NCI-H2196 (cell line): ENCODE measurements at regions not wholly inside any gene's neighbourhood (a gene's known extent, or its start where the extent isn't known, plus 50 kb on each side); places are given as distances from the start of the nearest gene placed in this dataset.

Source experiments
- DNase-seq: peaks from one replicate; lab custom pipeline; 2025; ENCODE audit not compliant: unreplicated experiment; lab: John Stamatoyannopoulos, UW

DNA sequence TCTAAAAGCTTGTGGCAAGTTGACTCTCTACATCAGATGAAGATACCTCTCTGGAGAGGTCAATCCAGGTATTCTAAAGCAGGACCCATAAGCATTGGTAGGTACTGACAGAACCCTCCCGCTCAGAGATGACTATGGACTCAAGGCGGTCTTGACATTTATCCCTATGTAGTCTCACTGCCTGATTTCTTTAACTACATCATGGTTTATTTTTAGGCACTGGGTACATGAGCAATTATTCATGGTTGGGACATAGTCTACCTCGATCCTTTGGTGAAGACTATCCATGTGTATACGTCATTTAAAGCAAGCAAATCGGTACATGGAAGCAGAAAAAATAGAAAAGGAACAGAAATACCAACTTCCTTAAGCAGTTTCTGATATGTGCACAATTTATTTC is 136.2 kb upstream of the TAB2 start:
- DNase-seq: no peak

DNA sequence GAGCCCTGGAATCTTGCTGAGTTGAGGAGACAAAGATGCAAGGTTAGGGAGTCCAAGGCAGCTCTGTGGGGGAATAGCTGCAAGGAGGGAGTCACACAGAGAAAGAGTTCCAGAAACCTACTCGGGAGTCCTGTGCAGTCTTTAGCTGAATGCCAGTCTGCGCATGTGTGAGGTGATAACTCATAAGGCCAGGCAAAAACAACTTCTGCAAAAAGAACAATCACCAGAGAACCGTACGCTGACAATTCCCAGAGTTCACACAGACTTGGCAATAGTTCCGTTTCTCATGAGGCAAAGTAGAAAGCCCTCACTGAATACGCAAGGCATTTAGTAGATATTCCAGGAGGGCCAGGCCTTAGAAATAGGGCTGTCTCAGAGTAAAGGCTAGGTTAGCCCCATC is 135.2 kb upstream of the TAB2 start:
- DNase-seq: no peak

DNA sequence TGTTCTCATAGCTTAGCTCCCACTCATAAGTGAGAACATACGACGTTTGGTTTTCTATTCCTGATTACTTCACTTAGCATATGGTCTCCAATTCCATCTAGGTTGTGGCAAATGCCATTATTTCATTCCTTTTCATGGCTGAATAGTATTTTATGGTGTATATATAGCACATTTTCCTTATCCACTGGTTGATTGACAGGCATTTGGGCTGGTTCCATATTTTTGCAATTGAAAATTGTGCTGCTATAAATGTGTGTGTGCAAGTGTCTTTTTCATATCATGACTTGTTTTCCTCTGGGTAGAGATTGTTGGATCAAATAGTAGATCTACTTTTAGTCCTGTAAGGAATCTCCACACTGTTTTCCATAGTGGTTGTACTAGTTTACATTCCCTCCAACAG is 133.0 kb upstream of the TAB2 start:
- DNase-seq: no peak

DNA sequence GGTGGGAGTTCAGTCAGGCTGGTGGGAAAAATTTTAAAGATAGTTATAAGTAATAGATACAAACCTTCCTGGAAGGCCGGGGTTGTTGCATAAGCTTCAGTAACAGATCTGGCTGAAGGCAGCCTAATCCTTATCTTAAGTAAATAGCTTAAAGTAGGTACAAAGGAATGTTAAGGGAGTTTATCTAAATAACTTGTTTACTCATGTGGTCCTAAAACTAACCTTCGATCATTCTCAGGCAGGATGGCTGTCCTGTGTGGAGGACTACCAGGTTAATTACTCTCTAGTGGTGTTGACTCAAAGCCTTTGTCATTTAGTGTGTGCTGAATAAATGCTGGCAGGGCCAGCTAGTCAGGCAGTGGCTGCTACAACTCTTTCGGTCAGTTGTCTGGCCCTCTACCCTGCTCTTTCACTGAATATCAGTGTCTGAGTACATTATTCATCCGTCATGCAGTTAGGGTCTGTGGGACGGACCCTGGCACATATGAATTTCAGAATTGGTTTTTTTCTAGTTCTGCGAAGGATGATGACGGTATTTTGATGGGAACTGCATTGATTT is 131.6 kb upstream of the TAB2 start:
- DNase-seq: no peak

DNA sequence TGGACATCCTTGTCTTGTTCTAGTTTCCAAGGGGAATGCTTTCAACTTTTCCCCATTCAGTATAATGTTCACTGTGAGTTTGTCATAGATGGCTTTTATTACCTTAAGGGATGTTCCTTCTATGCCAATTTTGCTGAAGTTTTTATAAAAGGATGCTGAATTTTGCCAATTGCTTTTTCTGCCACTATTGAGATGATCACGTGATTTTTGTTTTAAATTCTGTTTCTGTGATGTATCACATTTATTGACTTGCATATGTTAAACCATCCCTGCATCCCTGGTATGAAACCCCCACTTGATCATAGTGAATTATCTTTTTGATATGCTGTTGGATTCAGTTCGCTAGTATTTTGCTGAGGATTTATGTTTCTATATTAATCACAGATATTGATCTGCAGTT is 130.6 kb upstream of the TAB2 start:
- no peak for DNase-seq

DNA sequence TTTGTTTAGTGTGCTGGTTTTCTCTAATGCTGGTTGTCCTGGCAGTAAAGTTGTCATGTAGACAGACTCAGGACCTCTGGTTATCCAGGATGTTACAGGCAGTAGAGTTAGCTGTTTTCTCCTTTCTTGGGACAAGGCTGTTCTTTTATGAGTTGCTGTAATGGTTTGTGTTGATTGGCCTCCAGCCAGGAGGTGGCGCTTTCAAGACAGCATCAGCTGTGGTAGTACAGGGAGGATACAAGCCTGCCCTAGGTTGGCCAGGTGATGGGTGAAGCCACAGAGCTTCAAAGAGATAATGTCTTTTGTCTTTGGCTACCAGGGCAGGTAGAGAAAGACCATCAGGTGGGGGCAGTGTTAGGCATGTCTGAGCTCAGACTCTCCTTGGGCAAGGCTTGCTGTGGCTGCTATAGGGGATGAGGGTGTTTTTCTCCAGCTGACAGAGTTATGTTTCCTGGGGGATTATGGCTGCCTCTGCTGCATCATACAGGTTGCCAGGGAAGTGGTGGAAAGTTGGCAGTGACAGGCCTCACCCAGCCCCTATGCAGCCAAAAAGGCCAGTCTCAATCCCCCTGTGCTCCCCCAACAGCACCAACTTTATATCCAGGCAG is 127.2 kb upstream of the TAB2 start:
- no peak for DNase-seq

DNA sequence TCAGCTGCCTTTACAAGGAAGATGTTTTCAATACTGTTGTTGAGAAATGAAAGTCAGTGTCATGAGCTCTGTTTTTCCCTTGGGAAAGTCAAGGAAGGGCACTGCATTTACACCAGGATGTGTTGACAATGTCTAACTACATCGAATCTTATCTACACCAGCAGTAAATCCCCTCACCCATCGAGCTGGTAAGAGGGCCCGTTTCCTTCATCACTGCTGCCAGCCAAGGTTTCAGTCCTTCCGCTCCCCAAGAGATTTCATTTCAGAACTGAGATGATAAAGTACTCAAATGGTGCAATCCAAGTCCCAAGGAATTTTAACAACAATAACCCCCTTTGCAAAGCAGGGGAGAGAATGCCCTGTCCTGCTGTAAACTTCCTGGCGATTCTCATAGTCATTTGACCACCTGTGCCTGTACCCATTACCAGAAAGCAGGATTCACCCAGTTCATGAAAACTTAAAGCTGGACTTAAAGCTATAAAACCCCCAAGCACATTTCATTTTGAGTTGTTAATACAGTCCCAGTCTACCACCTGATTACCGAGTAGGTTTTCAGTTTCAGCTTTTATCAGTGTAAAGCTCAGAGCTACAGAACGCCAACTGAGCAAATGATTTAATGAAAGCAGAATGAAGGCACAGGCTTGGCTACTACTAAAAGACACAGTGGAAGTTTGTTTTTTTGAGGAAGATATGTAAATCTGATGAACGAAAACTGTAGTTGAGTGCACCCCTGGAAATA is 122.5 kb upstream of the TAB2 start:
- DNase-seq: no peak

DNA sequence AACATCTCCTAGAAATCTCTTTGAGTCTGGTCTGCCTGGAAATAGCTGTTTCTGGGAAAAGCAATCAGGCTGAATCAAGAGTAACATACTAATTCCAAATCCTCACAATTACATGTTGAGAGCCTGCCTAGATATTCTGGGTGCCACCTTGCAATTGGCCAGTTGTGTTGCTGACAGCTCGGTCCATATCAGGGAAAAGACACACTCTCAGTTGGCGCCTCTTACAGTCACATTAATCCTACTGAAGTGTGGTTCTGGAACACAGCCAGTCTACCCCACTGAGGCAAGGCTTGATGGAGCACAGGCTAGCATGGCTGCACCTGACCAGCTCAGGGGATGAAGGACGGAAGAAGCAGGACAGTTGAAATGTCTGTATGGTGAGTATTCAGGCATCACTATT is 121.4 kb upstream of the TAB2 start:
- DNase-seq: no peak

DNA sequence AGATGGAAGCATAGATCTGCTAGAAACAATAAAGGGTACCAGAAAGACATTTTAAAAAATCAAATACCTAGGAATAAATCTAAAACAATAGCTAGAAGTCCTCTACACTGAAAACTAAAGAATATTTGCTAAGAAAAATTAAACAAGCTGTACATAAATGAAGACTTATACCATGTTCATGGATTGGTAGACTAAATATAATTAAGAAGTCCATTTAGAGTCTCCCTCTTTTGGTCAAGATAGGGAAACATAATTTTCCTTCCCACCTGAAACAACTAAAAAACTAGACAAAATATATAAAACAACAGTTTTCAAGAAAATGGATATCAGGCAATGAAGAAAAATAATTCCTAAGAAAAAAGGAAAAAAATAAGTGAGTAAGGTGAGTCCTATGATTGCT is 120.0 kb upstream of the TAB2 start:
- no peak for DNase-seq

DNA sequence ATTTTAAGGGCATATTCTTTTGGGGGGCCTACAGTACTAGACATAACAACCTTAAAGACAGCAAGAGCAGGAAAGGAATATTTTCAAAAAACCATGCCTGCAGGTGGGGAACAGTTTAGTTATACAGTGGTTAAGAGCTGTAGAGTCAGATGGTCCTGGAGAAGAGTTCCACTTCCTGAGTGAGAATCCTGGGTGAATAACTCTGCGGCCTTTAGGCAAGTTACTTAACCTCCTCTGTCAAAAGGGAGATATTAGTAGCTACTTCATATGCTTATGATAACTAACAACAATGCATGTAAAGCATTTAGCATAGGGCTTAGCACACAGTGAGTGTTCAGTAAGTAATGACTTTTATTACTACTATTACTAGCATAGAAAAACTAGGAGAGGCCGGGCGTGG is 119.2 kb upstream of the TAB2 start:
- no peak for DNase-seq

DNA sequence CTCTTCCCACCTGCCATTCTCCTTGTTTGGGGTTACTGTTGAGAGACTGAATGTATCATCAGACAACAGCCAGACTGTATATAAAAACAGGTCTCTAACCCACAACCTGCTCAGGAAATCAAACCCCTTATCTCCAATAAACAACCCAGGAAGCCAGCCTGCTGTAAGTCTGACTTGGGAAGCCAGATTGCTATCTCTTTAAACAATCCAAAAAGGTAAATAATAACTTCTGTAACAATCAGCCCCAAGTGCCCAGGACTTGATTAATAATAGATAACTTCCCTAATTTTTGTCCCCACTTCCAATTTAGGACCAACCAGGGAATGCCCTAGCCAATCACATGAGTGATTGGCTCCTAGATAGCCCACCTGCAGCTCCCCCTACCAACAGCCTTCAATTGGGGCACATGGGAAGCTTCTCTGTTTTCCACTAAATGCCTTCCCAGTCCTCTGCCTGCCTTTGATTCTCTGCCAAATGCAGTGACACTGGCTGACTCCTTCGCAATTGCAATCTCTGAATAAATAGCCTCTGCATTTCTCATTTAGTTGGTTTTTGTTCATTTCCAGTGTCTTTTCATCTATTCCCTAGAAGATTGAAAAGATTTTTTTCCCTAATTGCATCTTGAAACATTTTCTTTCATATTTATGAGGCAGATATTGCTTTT is 117.1 kb upstream of the TAB2 start:
- no peak for DNase-seq

DNA sequence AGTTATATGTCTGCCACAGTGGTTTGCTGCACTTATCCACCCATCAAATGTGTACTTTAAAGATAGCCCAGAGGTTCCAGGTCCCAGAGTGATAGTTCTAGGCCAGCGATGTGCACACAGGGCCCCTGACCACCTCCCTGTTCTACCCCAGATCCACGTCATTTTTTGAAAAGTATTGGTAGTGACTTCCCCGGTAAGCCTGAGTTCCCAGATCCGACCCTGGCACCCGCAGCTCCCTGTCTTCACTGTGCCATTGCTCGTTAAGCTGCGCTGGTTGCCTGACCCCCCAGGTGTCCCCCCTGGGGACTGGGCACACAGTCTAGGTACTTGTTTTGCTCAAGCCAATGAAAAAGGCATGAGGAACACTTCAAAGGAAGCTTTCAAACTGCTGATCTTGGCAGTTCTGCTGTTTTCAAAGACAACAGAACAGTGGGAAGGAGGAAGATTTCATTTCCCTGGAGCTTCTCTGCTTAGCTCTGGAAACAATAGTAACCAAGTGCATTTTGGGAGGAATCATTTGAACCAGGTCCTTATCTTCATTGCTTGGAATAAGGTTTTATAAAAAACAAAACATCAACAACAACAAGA is 116.3 kb upstream of the TAB2 start:
- no peak for DNase-seq

DNA sequence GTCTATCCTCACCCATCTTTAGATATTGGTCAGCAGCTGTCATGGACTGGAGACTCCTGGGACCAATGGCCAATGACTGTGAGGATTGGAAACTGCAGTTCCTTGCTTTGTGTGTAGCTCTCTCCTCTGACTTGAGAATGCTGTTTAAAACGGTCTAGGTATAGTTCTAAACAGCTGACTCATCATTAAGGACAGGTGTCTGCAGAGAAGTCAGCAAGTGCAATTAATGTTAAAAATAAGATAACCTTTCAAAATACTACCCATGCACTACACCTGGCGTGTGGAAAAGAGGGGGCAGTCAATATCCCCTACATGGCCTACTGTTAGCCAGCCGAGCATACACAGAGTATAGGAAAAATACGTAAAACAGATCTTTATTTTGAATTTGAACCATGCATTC is 115.4 kb upstream of the TAB2 start:
- no peak for DNase-seq

DNA sequence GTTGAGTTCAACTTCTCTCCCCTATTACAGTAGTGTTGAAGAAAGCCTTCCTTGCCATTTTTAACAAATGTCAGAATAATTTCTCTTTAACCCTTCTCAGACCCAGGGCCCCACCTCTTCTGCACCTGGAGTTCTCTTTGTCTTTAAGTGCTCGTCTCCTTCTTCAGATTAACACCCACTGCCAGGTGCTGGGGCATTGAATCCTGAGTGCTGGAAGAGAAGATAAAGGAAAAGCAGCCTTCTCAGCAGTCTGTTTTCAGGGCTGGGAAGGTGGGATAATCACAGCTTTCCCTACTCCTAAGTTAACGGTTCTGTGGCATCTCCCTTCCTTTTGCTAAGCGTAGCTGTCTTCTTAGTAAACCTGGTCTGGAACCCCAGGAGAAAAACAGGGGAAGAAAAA is 114.6 kb upstream of the TAB2 start:
- no peak for DNase-seq

DNA sequence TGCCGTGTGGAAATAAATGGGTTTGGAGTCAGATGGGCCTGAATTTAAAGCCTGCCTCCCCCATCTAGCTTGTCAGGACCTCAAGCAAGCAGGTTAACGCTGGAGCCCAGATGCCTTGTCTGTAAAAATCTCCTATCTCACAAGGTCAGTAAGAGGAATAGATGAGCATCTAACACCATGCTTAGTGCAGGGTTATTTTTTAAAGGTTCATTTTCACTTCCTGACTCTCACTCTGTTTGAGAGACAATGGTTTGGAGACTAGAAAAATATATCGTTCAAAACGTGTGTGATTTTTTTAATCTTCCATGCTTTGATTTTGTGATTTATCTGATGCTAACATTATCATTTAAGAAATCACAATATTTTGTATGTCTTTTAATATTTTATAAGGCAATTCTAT is 114.0 kb upstream of the TAB2 start:
- no peak for DNase-seq

DNA sequence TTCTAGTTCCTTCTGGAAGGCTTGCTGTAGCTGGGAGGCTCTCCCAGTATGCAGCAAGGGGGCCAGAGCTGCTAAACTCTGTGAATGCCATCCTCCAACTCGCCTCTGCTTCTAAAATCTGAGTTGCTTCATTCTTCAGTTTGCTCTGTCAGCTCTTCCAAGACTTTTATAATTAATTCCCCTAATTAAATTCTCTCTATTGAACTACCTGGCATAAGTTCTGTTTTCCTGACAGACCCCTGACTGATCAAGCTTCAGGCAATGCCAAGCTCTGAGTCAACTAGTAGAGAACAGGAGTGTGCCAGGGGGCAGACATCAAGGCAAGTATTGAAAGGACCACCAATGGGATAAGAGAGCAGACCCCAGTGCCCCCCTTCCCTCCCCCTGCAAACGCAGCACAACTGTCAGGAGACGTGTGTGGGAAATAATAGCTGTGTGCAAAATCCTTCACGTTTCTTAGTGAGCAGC is 109.3 kb upstream of the TAB2 start:
- no peak for DNase-seq

DNA sequence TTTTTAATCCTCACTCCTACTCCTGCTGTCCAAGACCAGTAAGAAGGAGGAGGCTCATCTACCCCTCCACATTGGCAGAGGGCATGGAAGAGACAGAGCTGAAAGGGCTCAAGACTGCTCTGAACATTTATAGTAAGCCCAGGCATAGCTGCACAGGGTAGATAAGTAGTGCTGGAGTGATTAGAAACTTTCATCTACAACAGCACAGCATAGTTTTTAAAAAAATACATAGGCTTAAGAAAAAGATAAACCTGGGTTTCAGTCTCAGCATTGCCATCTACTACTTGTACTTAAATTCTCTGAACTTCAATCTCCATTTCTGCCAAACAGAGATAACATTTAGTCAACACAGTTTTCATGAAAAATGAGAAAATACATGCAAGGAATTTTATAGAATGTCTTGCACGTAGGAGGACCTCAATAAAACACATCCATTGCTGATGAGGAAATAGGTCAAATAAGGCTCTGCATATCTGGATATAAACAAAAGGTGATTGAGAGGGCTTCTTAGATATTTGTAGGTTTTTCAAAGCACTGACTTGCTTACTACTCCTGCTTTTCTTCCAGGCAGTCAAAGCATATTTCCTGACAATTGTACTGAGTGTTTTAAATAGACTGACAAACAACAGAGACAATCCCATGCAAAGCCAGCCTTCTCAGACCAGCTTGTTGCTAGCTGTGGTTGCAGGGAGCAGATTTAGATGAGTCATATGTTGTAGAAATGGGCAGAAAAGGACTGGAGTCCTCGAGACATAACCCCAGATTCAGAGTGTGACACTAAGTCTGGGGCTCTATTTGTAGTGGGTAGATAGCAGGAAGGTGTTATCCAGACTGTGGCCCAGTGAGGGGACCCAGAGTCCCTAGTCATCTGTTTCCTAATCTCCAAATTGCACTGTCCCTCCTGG is 107.4 kb upstream of the TAB2 start:
- DNase-seq: no peak

DNA sequence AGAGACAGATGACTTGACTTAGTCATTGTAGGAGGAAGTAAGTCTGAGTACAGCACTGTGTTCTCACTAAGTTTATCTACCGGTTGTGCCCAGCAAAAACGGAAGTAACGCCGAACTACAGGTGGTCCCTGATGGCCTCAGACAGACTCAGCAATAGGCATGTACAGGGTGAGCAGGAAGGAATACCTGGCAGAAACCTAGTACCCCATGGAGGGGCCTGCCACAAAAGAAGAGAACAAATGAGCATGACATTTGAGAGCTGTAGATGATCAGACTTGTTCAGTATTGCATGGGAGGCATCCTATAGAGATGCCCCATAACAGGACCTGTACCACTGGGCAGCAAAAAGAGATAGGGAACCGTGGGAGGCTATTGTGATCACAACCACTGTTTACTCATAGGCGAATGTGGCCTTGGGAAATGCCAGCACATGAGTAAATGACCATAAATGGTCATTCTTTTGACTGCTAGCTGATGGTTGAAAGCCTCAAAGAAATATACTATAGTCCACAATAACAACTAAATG is 106.4 kb upstream of the TAB2 start:
- no peak for DNase-seq

DNA sequence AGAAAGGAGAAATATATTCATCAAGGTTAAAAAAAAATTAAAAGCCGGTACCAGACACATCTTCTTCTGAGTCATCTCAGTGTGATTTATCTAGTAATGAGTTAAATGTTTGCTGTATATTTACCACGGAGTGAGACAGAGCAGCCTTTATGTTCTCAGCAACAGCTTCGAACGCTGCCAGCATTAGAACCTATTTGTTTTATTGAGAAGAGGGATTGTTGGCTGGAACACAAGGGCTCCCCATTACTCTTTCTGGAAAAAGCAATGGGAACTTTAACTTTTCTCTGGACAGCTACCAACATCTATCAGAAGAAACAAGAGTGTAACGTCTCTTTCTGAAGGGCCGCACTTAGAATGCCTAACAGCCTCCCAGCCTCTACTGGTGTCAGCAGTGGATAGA is 105.3 kb upstream of the TAB2 start:
- DNase-seq: no peak
